HFF-Myc (cell line): ENCODE measurements at regions not wholly inside any gene's neighbourhood (a gene's known extent, or its start where the extent isn't known, plus 50 kb on each side); places are given as distances from the start of the nearest gene placed in this dataset.

ENCODE experiments used
- DNase-seq: peaks from one replicate; pipeline ENCODE4 v3.0.0-alpha.2; 2011; ENCODE audit warnings: low read depth; ENCODE audit errors: extremely low read depth
- H3K4me3 ChIP-seq: replicated peaks from 2 replicates; pipeline ENCODE4 v1.5.1; 2011; ENCODE audit warnings: low read depth, mild to moderate bottlenecking, control low read depth, low read length
- TF ChIP-seq, protein P1 (sequence below): IDR thresholded peaks from 2 replicates; pipeline ENCODE4 v1.5.1; 2012; ENCODE audit warnings: mild to moderate bottlenecking, low read depth, low read length, control low read depth; ENCODE audit errors: missing control alignments

- TF ChIP-seq, protein P1, sequence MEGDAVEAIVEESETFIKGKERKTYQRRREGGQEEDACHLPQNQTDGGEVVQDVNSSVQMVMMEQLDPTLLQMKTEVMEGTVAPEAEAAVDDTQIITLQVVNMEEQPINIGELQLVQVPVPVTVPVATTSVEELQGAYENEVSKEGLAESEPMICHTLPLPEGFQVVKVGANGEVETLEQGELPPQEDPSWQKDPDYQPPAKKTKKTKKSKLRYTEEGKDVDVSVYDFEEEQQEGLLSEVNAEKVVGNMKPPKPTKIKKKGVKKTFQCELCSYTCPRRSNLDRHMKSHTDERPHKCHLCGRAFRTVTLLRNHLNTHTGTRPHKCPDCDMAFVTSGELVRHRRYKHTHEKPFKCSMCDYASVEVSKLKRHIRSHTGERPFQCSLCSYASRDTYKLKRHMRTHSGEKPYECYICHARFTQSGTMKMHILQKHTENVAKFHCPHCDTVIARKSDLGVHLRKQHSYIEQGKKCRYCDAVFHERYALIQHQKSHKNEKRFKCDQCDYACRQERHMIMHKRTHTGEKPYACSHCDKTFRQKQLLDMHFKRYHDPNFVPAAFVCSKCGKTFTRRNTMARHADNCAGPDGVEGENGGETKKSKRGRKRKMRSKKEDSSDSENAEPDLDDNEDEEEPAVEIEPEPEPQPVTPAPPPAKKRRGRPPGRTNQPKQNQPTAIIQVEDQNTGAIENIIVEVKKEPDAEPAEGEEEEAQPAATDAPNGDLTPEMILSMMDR, result no peak
- no peak for DNase-seq
- H3K4me3 ChIP-seq, result no peak overlapping the region
These were observed 97.4 kb downstream of the OSR1 start for GRCh38 chr2:19261061-19261460.

GRCh38 chr2:19256121-19256601 is 102.3 kb downstream of the OSR1 start:
- H3K4me3 ChIP-seq, result no peak overlapping the region
- DNase-seq, result peak; percentile 83
- TF ChIP-seq, protein P1, result no peak

GRCh38 chr2:19255481-19255880 is 102.9 kb downstream of the OSR1 start:
- TF ChIP-seq, protein P1, result no peak
- H3K4me3 ChIP-seq, result no peak overlapping the region
- DNase-seq, result no peak

DNA sequence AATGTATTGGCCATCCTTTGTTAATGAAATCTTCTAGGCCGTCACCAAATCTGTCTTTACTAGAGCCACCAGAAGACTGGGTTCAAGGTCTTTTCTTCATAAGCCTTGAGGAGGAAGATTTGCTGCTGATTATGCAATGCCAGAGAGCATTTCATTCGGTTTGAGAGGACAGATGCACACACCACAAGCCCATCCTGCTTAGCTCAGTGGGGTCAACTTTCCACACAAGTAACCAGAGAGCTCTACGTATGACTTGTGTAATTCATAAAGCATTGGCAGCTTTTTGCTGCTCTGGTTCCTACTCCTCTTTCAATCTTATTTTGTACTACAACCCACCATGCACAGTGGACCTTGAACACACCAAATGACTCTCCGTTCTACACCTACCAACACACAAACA is 106.9 kb downstream of the OSR1 start:
- TF ChIP-seq, protein P1, result no peak
- no peak overlapping the region for H3K4me3 ChIP-seq
- DNase-seq, result no peak

DNA sequence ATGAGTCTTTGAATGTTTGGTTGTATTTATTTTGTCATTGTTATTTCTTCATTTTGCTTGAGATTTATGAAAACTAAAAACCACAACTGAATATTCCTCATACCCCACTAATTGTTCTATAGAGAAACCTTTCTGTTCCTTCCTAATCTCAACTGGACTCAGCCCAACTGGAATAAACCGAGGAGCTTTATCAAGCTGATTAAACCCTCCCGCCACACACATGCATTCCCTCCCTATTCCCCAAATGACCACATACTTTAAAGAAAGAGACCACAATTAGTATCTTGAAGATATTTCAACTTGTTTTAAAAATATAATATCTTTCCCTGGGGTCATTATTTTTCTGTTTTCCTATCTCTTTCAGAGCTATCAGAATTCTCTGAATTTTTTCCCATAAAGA is 107.5 kb downstream of the OSR1 start:
- H3K4me3 ChIP-seq, result no peak overlapping the region
- TF ChIP-seq, protein P1, result no peak
- no peak for DNase-seq

DNA sequence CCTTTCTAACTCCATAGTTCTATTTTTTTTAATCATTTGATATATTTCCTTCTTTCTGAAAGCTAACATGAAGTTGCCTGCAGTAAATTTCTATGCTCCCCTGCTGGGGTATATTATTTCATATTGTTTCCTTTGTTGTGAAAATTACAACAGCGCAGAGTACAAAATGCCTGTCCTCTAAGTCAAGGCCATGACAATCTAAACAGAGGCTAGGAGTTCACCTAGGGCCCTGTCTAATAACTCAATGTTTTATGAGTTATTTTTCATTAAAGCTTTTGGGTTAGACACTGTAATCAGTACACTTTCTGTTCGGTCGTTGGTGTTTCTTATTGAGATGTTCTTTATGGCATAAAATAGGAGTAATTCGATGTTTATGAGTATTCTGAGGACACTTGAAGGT is 111.2 kb downstream of the OSR1 start:
- H3K4me3 ChIP-seq, result no peak overlapping the region
- no peak for DNase-seq
- TF ChIP-seq, protein P1, result no peak

DNA sequence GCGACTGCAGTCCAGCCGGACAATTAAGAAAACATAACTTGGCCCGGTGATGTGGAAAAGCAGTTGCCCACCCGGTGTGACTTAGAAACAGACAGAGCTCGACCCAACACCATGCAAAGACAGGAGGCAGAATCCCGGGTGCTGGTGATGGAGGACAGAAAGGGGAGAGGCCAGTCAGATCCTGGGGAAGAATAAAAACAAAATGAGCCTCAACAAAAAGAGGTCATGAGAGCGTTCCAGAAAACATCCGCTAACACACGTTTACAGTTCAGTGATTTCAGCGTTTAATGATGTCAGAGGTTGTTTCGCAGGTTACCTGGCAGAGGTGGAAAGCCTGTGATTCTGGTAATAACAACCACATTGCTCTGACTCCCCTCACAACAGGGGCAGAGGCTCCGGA is 111.9 kb downstream of the OSR1 start:
- TF ChIP-seq, protein P1, result no peak
- no peak for DNase-seq
- H3K4me3 ChIP-seq, result no peak overlapping the region
